ENCODE measurements at regions not wholly inside any gene's neighbourhood (a gene's known extent, or its start where the extent isn't known, plus 50 kb on each side); places are given as distances from the start of the nearest gene placed in this dataset.

GRCh38 chr3:73927203-73927570 lies 302.4 kb upstream of the PDZRN3 start:
- no peak for DNase-seq

DNA sequence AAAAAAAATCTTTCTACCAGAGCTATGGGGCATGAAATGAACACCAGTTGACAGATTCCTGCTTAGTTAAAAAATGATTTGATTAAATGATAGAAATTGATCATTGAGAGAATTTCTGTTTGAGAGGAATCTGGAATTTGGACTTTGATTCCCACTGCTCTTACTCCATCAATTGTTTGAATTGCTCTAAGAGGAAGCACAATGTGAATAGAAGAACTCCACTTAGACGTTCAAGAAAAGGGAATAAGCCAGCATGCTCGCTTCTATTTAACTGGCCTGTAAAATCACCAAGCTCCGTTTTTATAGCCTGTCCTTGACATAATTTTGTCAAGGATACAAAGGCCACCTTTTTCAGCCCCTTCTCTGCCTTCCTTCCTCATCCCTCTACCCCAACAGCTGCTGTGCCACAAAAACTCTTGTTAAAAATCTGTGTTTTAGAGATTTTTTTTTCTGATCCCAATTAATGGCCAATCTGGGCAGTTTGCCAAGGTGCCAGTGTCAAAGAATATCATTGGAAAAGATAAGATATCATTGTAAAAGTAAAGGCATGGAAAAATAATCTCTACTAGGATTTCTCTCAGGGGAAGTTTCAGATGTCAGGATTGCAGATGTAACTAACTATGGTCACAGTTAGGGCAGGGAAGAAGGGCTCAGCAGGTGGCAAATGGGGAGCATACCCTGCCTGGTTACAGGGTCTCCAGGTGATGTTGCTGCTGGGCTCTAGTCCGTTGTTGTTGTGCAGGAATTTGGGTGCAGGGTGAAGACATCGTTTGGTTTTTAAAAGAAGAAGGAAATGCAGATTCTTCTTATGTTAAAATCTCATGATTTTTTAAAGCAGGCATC lies 301.8 kb upstream of the PDZRN3 start:
- no peak for DNase-seq

GRCh38 chr3:73925011-73925410 lies 300.3 kb upstream of the PDZRN3 start:
- DNase-seq: no peak

DNA sequence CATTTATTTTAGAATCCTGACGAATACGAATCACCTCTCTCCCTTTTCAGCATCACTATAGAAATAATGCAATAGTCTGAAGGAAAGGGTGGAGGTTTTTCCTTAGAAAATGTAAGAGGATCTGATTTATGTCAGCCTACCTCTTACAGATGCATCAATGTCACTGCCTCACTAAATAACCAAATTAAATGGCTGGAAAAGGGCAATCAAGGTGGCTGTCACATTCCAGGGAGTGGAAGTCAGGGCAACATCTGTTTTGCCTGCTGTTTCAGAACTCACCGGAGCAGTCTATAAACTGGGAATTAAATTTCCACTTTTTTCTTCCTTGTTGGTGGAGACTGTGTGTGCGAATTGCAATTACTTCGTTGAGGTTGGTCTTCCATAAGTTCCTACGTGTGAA lies 299.3 kb upstream of the PDZRN3 start:
- DNase-seq: no peak

DNA sequence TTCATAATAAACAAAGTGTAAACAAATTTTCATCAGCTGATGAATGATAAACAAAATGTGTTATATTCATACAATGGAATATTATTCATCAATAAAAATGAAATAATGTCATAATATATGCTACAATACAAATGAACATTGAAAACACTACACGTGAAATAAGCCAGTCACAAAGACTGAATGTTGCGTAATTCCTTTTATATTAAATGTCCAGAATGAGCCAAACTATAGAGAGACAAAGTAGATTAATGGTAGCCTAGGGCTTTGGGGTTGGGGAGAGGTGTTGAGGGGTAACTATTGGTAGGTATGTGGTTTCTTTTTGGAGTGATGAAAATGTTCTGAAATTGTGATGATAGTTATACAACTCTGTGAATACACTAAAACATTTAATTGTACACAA lies 292.9 kb upstream of the PDZRN3 start:
- DNase-seq: no peak

DNA sequence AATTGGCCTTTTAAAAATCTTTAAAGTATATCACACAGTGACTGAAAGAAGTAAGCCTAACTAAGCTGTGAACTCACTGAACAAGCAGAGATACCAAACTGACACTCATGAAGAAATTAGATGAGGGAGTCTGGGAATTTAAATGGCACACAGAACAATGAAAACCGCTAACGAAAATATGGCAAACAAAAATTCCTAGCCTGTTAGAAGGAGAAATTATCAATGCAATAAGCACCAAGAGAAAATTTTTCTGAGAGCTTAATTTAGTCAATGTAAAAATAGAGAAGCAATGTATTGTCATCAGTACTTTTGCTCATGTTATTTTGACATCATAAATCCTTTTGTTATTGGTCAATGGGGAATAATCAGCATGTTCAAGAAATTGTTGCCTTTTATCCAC lies 291.1 kb upstream of the PDZRN3 start:
- no peak for DNase-seq

DNA sequence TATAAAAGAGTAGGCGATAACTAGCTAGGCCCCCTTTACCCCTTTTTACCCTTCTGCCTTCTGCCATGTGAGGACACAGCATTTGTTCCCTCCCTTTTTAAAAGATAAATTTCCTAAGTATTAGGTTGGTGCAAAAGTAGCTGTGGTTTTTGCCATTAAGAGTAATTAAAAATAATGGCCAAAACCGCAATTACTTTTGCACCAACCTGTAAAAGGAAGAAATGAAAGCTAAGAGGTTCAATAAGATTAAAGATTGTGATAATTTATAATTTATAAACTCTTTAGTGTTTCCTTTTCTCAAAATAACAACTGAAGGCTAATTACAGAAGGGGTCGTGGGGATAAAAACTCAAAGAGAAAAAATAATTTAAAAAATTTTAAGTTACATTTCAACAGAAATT lies 283.5 kb upstream of the PDZRN3 start:
- no peak for DNase-seq

DNA sequence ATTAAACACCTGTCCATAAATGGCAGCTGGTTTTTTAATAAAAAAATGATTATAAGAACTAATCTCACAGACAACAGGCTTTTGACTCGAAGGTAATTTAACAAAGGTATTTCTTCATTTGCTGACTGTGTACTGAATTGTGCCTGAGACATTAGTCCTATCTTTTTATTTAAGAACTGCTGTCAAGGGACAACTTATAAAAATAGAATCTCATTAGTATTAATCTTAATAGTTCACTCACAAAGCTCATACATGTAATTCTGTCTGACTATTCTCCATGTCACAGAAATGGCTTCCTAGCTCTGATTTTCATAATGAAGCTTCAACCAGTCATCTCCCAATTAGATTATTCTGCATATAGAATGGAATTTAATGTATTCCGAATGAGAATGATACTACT lies 276.9 kb upstream of the PDZRN3 start:
- no peak for DNase-seq

- DNase-seq: no peak
Measured at GRCh38 chr3:73894474-73895213, 269.9 kb upstream of the PDZRN3 start.

DNA sequence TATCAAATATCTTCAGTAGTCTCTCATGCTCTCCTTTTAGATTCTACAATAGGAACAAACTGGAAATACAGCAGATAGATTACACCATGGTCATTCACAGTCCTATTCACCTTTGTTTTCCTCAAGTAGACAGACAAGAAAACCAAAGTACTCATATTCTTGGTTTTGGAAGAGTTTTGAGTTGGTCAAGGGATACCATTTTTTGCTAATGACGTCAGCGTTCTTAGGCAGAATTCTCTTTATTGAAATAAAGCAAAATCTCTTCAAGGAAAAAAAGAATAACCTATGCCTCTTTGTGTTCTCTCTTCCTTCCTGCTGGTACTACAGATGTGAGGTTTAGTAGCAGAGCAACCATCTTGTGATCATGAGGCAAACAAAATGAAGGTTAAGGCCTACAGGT lies 268.3 kb upstream of the PDZRN3 start:
- DNase-seq: no peak

DNA sequence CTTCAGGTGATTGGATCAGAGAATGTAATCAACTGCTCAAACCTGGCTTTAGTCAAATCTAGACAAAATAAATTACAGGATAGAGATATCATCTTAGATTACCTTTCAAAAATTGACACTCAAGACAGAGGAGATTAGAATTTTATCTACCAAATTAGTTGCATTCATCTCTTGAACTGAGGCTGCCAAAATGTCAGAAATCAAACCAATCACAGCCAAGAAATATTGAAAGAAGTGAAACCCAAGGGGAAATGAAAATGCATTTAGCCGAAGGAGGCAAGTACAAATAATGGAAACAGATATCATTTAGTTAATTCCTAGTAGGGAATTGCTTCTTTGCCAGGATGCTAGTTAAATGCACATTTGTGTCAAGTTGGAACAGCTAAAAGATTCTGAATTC lies 261.1 kb upstream of the PDZRN3 start:
- no peak for DNase-seq

GRCh38 chr3:73884361-73884760 lies 259.6 kb upstream of the PDZRN3 start:
- no peak for DNase-seq

DNA sequence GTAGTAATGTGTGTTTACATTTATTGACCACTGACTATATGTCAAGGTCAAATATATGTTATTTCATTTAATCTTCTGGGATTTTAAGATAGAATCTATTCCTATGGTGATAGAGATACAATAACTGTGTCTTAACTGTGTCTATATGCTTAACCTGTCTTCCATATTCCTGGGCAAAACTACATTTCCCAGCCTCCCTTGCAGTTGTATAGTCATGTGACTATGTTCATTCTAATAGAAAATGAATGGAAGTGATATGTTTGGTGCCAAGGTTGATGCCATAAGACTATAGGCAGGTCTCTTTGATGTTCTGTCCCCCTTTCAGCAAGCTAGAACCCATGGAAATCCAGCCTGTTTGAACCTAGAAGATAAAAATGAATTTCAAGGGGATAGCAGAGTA lies 258.8 kb upstream of the PDZRN3 start:
- DNase-seq: no peak

DNA sequence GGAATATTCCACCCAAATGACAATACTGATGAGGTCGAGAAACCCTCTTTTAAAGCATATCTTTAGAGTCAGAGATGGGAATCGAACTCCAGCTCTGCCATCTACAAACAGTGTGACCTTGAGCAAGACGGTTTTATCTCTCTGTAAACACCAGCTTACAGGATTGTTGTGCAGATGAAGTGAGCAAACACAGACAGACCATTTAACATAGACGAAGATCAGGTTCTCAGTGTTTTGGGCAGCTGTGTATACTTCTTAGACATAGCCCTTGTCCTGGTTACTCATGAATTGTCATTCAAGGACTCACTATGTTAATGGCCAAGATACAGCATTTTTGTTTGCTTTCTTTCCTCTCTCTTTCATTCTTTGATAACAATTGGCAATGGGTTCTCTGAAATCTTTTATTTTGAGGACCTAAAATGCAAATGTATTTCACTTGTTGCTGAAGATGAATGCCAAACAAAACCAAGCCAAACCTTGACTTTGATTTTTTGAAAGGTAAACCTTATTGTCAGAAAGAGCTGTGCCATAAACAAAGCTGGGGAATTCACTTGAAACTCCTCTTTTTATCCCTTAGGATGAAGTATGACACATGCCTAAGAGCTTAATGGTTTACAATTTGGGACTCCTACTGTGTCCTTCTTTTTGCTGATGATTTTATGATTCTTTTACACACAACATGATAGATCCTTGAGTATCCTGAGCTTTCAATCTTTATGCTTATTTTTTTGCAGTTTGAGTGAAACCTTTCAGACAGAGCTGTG lies 250.0 kb upstream of the PDZRN3 start:
- DNase-seq: peak; percentile 56

GRCh38 chr3:73874161-73874560 lies 249.4 kb upstream of the PDZRN3 start:
- no peak for DNase-seq

- DNase-seq: no peak
Measured at GRCh38 chr3:73868688-73869315, 244.1 kb upstream of the PDZRN3 start.

GRCh38 chr3:73867524-73867923 lies 242.8 kb upstream of the PDZRN3 start:
- no peak for DNase-seq

GRCh38 chr3:73866846-73867245 lies 242.1 kb upstream of the PDZRN3 start:
- DNase-seq: no peak

GRCh38 chr3:73863546-73864079 lies 238.9 kb upstream of the PDZRN3 start:
- DNase-seq: no peak

- no peak for DNase-seq
Measured at GRCh38 chr3:73855813-73856212, 231.1 kb upstream of the PDZRN3 start.

DNA sequence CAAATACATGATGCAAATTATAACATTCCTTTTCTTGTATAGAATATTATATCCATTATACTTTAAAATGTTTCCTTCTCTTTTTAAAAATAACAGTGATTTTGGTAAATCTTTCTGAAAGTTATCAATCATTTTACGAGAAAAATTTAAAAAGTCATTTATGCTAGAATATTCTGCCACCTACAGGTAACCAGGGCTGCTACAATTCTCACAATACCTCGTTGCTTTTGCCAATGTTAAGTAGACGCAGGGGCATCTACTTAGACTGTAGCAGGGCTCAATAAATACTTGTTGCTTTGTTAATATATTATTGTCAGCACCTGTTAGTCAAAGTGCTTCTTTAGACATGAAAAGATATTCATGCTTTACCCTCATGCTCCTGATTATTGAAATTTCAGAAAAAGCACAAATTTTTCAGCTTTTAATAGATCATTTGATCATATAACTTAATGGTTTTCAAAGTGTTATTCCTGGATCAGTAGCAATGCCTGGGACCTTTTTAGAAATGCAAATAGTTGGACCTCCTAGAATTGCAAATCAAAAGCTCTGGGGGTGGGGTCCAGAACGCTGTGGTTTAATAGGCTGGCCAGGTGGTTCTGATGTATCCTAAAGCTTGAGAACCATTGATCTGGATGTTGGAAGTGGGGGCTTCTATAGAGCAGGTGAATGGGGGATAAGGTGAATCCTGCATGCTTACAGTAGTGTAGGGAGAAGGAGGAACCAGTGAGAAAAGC lies 223.6 kb upstream of the PDZRN3 start:
- DNase-seq: peak; percentile 9

DNA sequence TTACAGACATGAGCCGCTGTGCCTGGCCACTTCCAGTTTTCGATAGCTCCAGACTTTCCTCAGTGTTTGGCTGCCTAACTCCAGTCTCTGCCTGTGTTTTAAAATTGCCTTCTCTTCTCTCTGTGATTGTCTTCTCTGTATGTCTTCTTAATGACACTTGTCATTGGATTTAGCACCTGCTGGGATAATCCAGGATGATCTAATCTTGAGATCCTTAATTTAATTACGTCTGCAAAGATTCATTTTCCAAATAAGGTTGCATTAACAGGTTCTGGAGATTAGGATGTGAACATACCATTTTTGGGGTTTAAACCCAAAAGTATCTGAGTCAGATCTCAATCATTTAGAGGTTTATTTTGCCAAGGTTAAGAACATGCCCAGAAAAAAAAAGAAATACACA lies 222.2 kb upstream of the PDZRN3 start:
- no peak for DNase-seq

All from NCI-H2029 treated with DMSO at 0.1 percent for 48 hours (cell line).